ENCODE measurements at regions not wholly inside any gene's neighbourhood (a gene's known extent, or its start where the extent isn't known, plus 50 kb on each side); places are given as distances from the start of the nearest gene placed in this dataset.
A peak's percentile ranks its signal among the peaks of the same experiment; 100 is the strongest.

GRCh38 chr4:15349531-15349935, 78.3 kb upstream of the C1QTNF7 start:
- Histone ChIP-seq H3K9me3 (ENCODE audit: control insufficient read depth, insufficient read depth, low read length) (no peaks in the 10 kb centered on the region), H3K4me1 (ENCODE audit: control insufficient read depth, insufficient read depth, low read length) (no peaks in the 10 kb centered on the region), H3K27me3 (ENCODE audit: control insufficient read depth, insufficient read depth, low read length) (no peaks in the 10 kb centered on the region), H3K36me3 (ENCODE audit: control insufficient read depth, insufficient read depth, low read length) (no peaks in the 10 kb centered on the region), H3K4me3 (ENCODE audit: low read depth, low read length) (no peak overlapping the region), H3K27ac (ENCODE audit: low read depth, low read length) (no peak overlapping the region)
- no CpG with 5 or more reads among the region's 3 CpGs for WGBS (ENCODE audit: insufficient coverage)
- DNase-seq (ENCODE audit: low read depth in 4 of 6, low spot score in 6 of 6) = peak in 2 of 6 donors; percentile 23 to 74

- WGBS (ENCODE audit: insufficient coverage) = 100% methylated on average over 1 of the region's 1 CpG
- no peaks in the 10 kb centered on the region for H3K27me3 ChIP-seq (ENCODE audit: control insufficient read depth, insufficient read depth, low read length)
- no peaks in the 10 kb centered on the region for H3K4me1 ChIP-seq (ENCODE audit: control insufficient read depth, insufficient read depth, low read length)
- DNase-seq (ENCODE audit: low read depth in 4 of 6, low spot score in 6 of 6) = no peak
- no peak overlapping the region for H3K27ac ChIP-seq (ENCODE audit: low read depth, low read length)
- no peak overlapping the region for H3K4me3 ChIP-seq (ENCODE audit: low read depth, low read length)
- H3K36me3 ChIP-seq (ENCODE audit: control insufficient read depth, insufficient read depth, low read length) = no peaks in the 10 kb centered on the region
- H3K9me3 ChIP-seq (ENCODE audit: control insufficient read depth, insufficient read depth, low read length) = no peaks in the 10 kb centered on the region
Observed at GRCh38 chr4:15349965-15350364, 77.9 kb upstream of the C1QTNF7 start.

- H3K9me3 ChIP-seq (ENCODE audit: control insufficient read depth, insufficient read depth, low read length) = no peaks in the 10 kb centered on the region
- no peak overlapping the region for H3K4me3 ChIP-seq (ENCODE audit: low read depth, low read length)
- no peak overlapping the region for H3K27ac ChIP-seq (ENCODE audit: low read depth, low read length)
- no peaks in the 10 kb centered on the region for H3K27me3 ChIP-seq (ENCODE audit: control insufficient read depth, insufficient read depth, low read length)
- 91% methylated on average over 2 of the region's 2 CpGs for WGBS (ENCODE audit: insufficient coverage)
- peak in 1 of 6 donors; percentile 56 for DNase-seq (ENCODE audit: low read depth in 4 of 6, low spot score in 6 of 6)
- H3K4me1 ChIP-seq (ENCODE audit: control insufficient read depth, insufficient read depth, low read length) = no peaks in the 10 kb centered on the region
- H3K36me3 ChIP-seq (ENCODE audit: control insufficient read depth, insufficient read depth, low read length) = no peaks in the 10 kb centered on the region
Observed at GRCh38 chr4:15352524-15352923, 75.3 kb upstream of the C1QTNF7 start.

- Histone ChIP-seq H3K4me3 (ENCODE audit: low read depth, low read length) (no peak overlapping the region), H3K27ac (ENCODE audit: low read depth, low read length) (no peak overlapping the region), H3K9me3 (ENCODE audit: control insufficient read depth, insufficient read depth, low read length) (no peaks in the 10 kb centered on the region), H3K36me3 (ENCODE audit: control insufficient read depth, insufficient read depth, low read length) (no peaks in the 10 kb centered on the region), H3K4me1 (ENCODE audit: control insufficient read depth, insufficient read depth, low read length) (no peaks in the 10 kb centered on the region), H3K27me3 (ENCODE audit: control insufficient read depth, insufficient read depth, low read length) (no peaks in the 10 kb centered on the region)
- no peak for DNase-seq (ENCODE audit: low read depth in 4 of 6, low spot score in 6 of 6)
- WGBS (ENCODE audit: insufficient coverage) = no CpG with 5 or more reads among the region's 3 CpGs
Observed at GRCh38 chr4:15353207-15353606, 74.6 kb upstream of the C1QTNF7 start.

- H3K27ac ChIP-seq (ENCODE audit: low read depth, low read length) = no peak overlapping the region
- no peaks in the 10 kb centered on the region for H3K36me3 ChIP-seq (ENCODE audit: control insufficient read depth, insufficient read depth, low read length)
- DNase-seq (ENCODE audit: low read depth in 4 of 6, low spot score in 6 of 6) = peak in 1 of 6 donors; percentile 30
- no peaks in the 10 kb centered on the region for H3K27me3 ChIP-seq (ENCODE audit: control insufficient read depth, insufficient read depth, low read length)
- no peaks in the 10 kb centered on the region for H3K4me1 ChIP-seq (ENCODE audit: control insufficient read depth, insufficient read depth, low read length)
- H3K9me3 ChIP-seq (ENCODE audit: control insufficient read depth, insufficient read depth, low read length) = no peaks in the 10 kb centered on the region
- H3K4me3 ChIP-seq (ENCODE audit: low read depth, low read length) = no peak overlapping the region
- 71% methylated on average over 5 of the region's 8 CpGs for WGBS (ENCODE audit: insufficient coverage)
Observed at GRCh38 chr4:15354371-15355297, 73.2 kb upstream of the C1QTNF7 start.

GRCh38 chr4:15361529-15361928, 66.3 kb upstream of the C1QTNF7 start:
- H3K27me3 ChIP-seq (ENCODE audit: control insufficient read depth, insufficient read depth, low read length) = no peaks in the 10 kb centered on the region
- H3K9me3 ChIP-seq (ENCODE audit: control insufficient read depth, insufficient read depth, low read length) = no peaks in the 10 kb centered on the region
- no peak overlapping the region for H3K4me3 ChIP-seq (ENCODE audit: low read depth, low read length)
- no peaks in the 10 kb centered on the region for H3K36me3 ChIP-seq (ENCODE audit: control insufficient read depth, insufficient read depth, low read length)
- H3K27ac ChIP-seq (ENCODE audit: low read depth, low read length) = no peak overlapping the region
- DNase-seq (ENCODE audit: low read depth in 4 of 6, low spot score in 6 of 6) = no peak
- WGBS (ENCODE audit: insufficient coverage) = no CpG with 5 or more reads among the region's 2 CpGs
- no peaks in the 10 kb centered on the region for H3K4me1 ChIP-seq (ENCODE audit: control insufficient read depth, insufficient read depth, low read length)

- WGBS (ENCODE audit: insufficient coverage) = 70% methylated on average over 2 of the region's 2 CpGs
- Histone ChIP-seq H3K4me3 (ENCODE audit: low read depth, low read length) (no peak overlapping the region), H3K36me3 (ENCODE audit: control insufficient read depth, insufficient read depth, low read length) (no peaks in the 10 kb centered on the region), H3K27ac (ENCODE audit: low read depth, low read length) (no peak overlapping the region), H3K27me3 (ENCODE audit: control insufficient read depth, insufficient read depth, low read length) (no peaks in the 10 kb centered on the region), H3K4me1 (ENCODE audit: control insufficient read depth, insufficient read depth, low read length) (no peaks in the 10 kb centered on the region), H3K9me3 (ENCODE audit: control insufficient read depth, insufficient read depth, low read length) (no peaks in the 10 kb centered on the region)
- DNase-seq (ENCODE audit: low read depth in 4 of 6, low spot score in 6 of 6) = no peak
Observed at GRCh38 chr4:15362541-15362940, 65.3 kb upstream of the C1QTNF7 start.

- Histone ChIP-seq H3K27ac (ENCODE audit: low read depth, low read length) (no peak overlapping the region), H3K27me3 (ENCODE audit: control insufficient read depth, insufficient read depth, low read length) (no peaks in the 10 kb centered on the region), H3K9me3 (ENCODE audit: control insufficient read depth, insufficient read depth, low read length) (no peaks in the 10 kb centered on the region), H3K4me3 (ENCODE audit: low read depth, low read length) (no peak overlapping the region), H3K36me3 (ENCODE audit: control insufficient read depth, insufficient read depth, low read length) (no peaks in the 10 kb centered on the region), H3K4me1 (ENCODE audit: control insufficient read depth, insufficient read depth, low read length) (no peaks in the 10 kb centered on the region)
- DNase-seq (ENCODE audit: low read depth in 4 of 6, low spot score in 6 of 6) = peak in 1 of 6 donors; percentile 48
Observed at GRCh38 chr4:15364183-15364582, 63.6 kb upstream of the C1QTNF7 start.

- no peak overlapping the region for H3K27ac ChIP-seq (ENCODE audit: low read depth, low read length)
- no peaks in the 10 kb centered on the region for H3K4me1 ChIP-seq (ENCODE audit: control insufficient read depth, insufficient read depth, low read length)
- no peaks in the 10 kb centered on the region for H3K36me3 ChIP-seq (ENCODE audit: control insufficient read depth, insufficient read depth, low read length)
- no CpG with 5 or more reads among the region's 1 CpG for WGBS (ENCODE audit: insufficient coverage)
- no peak overlapping the region for H3K4me3 ChIP-seq (ENCODE audit: low read depth, low read length)
- no peak for DNase-seq (ENCODE audit: low read depth in 4 of 6, low spot score in 6 of 6)
- no peaks in the 10 kb centered on the region for H3K27me3 ChIP-seq (ENCODE audit: control insufficient read depth, insufficient read depth, low read length)
- H3K9me3 ChIP-seq (ENCODE audit: control insufficient read depth, insufficient read depth, low read length) = no peaks in the 10 kb centered on the region
Observed at GRCh38 chr4:15365641-15366040, 62.2 kb upstream of the C1QTNF7 start.

GRCh38 chr4:15366721-15367120, 61.1 kb upstream of the C1QTNF7 start:
- Histone ChIP-seq H3K9me3 (ENCODE audit: control insufficient read depth, insufficient read depth, low read length) (no peaks in the 10 kb centered on the region), H3K27ac (ENCODE audit: low read depth, low read length) (no peak overlapping the region), H3K4me1 (ENCODE audit: control insufficient read depth, insufficient read depth, low read length) (no peaks in the 10 kb centered on the region), H3K36me3 (ENCODE audit: control insufficient read depth, insufficient read depth, low read length) (no peaks in the 10 kb centered on the region), H3K4me3 (ENCODE audit: low read depth, low read length) (no peak overlapping the region), H3K27me3 (ENCODE audit: control insufficient read depth, insufficient read depth, low read length) (no peaks in the 10 kb centered on the region)
- DNase-seq (ENCODE audit: low read depth in 4 of 6, low spot score in 6 of 6) = no peak
- no CpG with 5 or more reads among the region's 1 CpG for WGBS (ENCODE audit: insufficient coverage)

Measured in spinal cord (tissue), 9 donors.